HUDEP-2 (cell line): ENCODE measurements at regions not wholly inside any gene's neighbourhood (a gene's known extent, or its start where the extent isn't known, plus 50 kb on each side); places are given as distances from the start of the nearest gene placed in this dataset.
"Not testable (repeated sequence)": the region's sequence is repeated elsewhere in the genome, so short reads cannot be mapped to it uniquely, and the experiment has no call there.

Source experiments
- DNase-seq, 76 experiments: peaks; one replicate each; lab custom pipeline; 2025; ENCODE audit not compliant: unreplicated experiment in 76 of 76; lab: John Stamatoyannopoulos, UW

GRCh38 chr17:77620282-77620681, 338.2 kb upstream of the TNRC6C start:
- no peak for DNase-seq

GRCh38 chr17:77622084-77622483, 336.4 kb upstream of the TNRC6C start:
- not testable (repeated sequence) for DNase-seq

- no peak for DNase-seq
Measured at GRCh38 chr17:77622647-77623046, 335.9 kb upstream of the TNRC6C start.

- not testable (repeated sequence) for DNase-seq
Measured at GRCh38 chr17:77623321-77623720, 335.2 kb upstream of the TNRC6C start.

GRCh38 chr17:77628035-77628434, 330.5 kb upstream of the TNRC6C start:
- no peak for DNase-seq

- DNase-seq = not testable (repeated sequence)
Measured at GRCh38 chr17:77629284-77629683, 329.2 kb upstream of the TNRC6C start.

GRCh38 chr17:77631307-77631706, 327.2 kb upstream of the TNRC6C start:
- DNase-seq = no peak

- no peak for DNase-seq
Measured at GRCh38 chr17:77632619-77633018, 325.9 kb upstream of the TNRC6C start.

- no peak for DNase-seq
Measured at GRCh38 chr17:77634710-77635109, 323.8 kb upstream of the TNRC6C start.

GRCh38 chr17:77635176-77635575, 323.3 kb upstream of the TNRC6C start:
- no peak for DNase-seq

GRCh38 chr17:77635785-77636184, 322.7 kb upstream of the TNRC6C start:
- not testable (repeated sequence) for DNase-seq

GRCh38 chr17:77636835-77637817, 321.4 kb upstream of the TNRC6C start:
- no peak for DNase-seq

GRCh38 chr17:77637818-77638575, 320.5 kb upstream of the TNRC6C start:
- no peak for DNase-seq

- no peak for DNase-seq
Measured at GRCh38 chr17:77640252-77640651, 318.3 kb upstream of the TNRC6C start.

- no peak for DNase-seq
Measured at GRCh38 chr17:77640916-77641605, 317.4 kb upstream of the TNRC6C start.

- DNase-seq = no peak
Measured at GRCh38 chr17:77641718-77642117, 316.8 kb upstream of the TNRC6C start.

GRCh38 chr17:77644181-77645071, 314.1 kb upstream of the TNRC6C start:
- no peak for DNase-seq

- DNase-seq = no peak
Measured at GRCh38 chr17:77645072-77646045, 313.1 kb upstream of the TNRC6C start.

GRCh38 chr17:77646046-77646430, 312.5 kb upstream of the TNRC6C start:
- no peak for DNase-seq
